Panc1 (cell line): ENCODE measurements at regions not wholly inside any gene's neighbourhood (a gene's known extent, or its start where the extent isn't known, plus 50 kb on each side); places are given as distances from the start of the nearest gene placed in this dataset.
"Not testable (repeated sequence)": the region's sequence is repeated elsewhere in the genome, so short reads cannot be mapped to it uniquely, and the experiment has no call there.

ENCODE experiments used
- ATAC-seq: fragments of 200-7000 bp; cut with Tn5 transposase; 2 replicates; pipeline ENCODE4 v1.9.1; 2020; ENCODE audit warnings: mild to moderate bottlenecking, moderate library complexity
- BruUV-seq: library from RNA; stranded (reverse); fragments of 400-500 nt; replicated peaks from 2 replicates; lab custom pipeline; 2021; lab: Mats Ljungman, UMichigan
- CTCF ChIA-PET: fragments of 300-600 bp; sonication (Branson Sonifier 250); formaldehyde crosslinking; loops from one replicate; lab custom pipeline; 2022; ENCODE audit warnings: antibody characterized with exemption; lab: Charles Lee
- POLR2A ChIA-PET: fragments of 300-600 bp; sonication (Branson Sonifier 250); formaldehyde crosslinking; loops from one replicate; lab custom pipeline; 2022; ENCODE audit warnings: antibody characterized with exemption; lab: Charles Lee
- DNase-seq: peaks from one replicate; pipeline ENCODE4 v3.0.0-alpha.2; 2010; ENCODE audit warnings: low read depth, low spot score
- H3K27ac ChIP-seq: 2 replicates; pipeline ENCODE4 v1.5.1; 2011; ENCODE audit warnings: mild to moderate bottlenecking, low read length, inconsistent platforms
- H3K27me3 ChIP-seq: fragments of 200-500 bp; sonication (Bioruptor generic); 2 replicates; pipeline ENCODE4 v1.6.0; 2014; ENCODE audit warnings: low read length, inconsistent platforms; ENCODE audit not compliant: control insufficient read depth, insufficient read depth
- H3K36me3 ChIP-seq: fragments of 200-500 bp; sonication (Bioruptor generic); 2 replicates; pipeline ENCODE4 v1.5.1; 2014; ENCODE audit warnings: inconsistent platforms, mild to moderate bottlenecking, low read length, moderate library complexity; ENCODE audit not compliant: control insufficient read depth, insufficient read depth
- H3K4me1 ChIP-seq: 2 replicates; pipeline ENCODE4 v1.5.1; 2011; ENCODE audit warnings: inconsistent platforms, mild to moderate bottlenecking, low read length, moderate library complexity; ENCODE audit not compliant: control insufficient read depth, insufficient read depth
- H3K4me3 ChIP-seq, 2 experiments: 2 replicates each; pipeline ENCODE4 v1.5.1; 2011 to 2012; ENCODE audit warnings: low read depth in 2 of 2, low read length in 2 of 2, mild to moderate bottlenecking in 2 of 2, inconsistent platforms in 1 of 2, moderate library complexity in 1 of 2
- H3K9me3 ChIP-seq: fragments of 200-500 bp; sonication (Bioruptor generic); 2 replicates; pipeline ENCODE4 v1.5.1; 2014; ENCODE audit warnings: low read depth, mild to moderate bottlenecking, inconsistent platforms, low read length, moderate library complexity; ENCODE audit not compliant: control insufficient read depth, insufficient read depth
- CTCF ChIP-seq: fragments of 450-650 bp; IDR thresholded peaks from 2 replicates; pipeline ENCODE4 v1.5.1; 2017; ENCODE audit warnings: mild to moderate bottlenecking
- POLR2AphosphoS5 ChIP-seq: IDR thresholded peaks from 2 replicates; pipeline ENCODE4 v1.6.1; 2012; ENCODE audit warnings: mild to moderate bottlenecking, low read depth, low read length, moderate library complexity
- SIN3A ChIP-seq: IDR thresholded peaks from 2 replicates; pipeline ENCODE4 v1.6.1; 2012; ENCODE audit warnings: low read depth, mild to moderate bottlenecking, low read length, moderate library complexity, borderline replicate concordance; ENCODE audit not compliant: insufficient read depth
- TCF7L2 ChIP-seq: IDR thresholded peaks from 2 replicates; pipeline ENCODE4 v1.6.1; 2011; ENCODE audit warnings: mild to moderate bottlenecking, low read depth, low read length, inconsistent platforms
- in situ Hi-C: cut with HindIII; loops from 2 replicates; pipeline ENCODE4 v1.10.0; 2016; ENCODE audit warnings: low sequenced_read_pairs, low pct_unique_long_range_greater_than_20kb
- intact Hi-C: fragments of 100-400 bp; cut with micrococcal nuclease; formaldehyde crosslinking; loops from one replicate; pipeline ENCODE4 v1.10.0; 2022; ENCODE audit not compliant: unreplicated experiment
- TF ChIP-seq, protein P1 (sequence below), 2 experiments: IDR thresholded peaks; 2 replicates each; pipeline ENCODE4 v1.6.1; 2011 to 2012; ENCODE audit warnings: low read depth in 2 of 2, control low read depth in 1 of 2, low read length in 1 of 2, mild to moderate bottlenecking in 1 of 2, moderate library complexity in 1 of 2; ENCODE audit not compliant: insufficient read depth in 1 of 2

- CTCF ChIA-PET, result interaction anchor here (0.6 to 1.6 kb wide), 2 partner anchors 9 to 99 kb away, joined by 3 to 7 read pairs; no protein-coding TSS in a partner anchor
- H3K4me1 ChIP-seq, result no peaks in the 10 kb centered on the region
- in situ Hi-C loops (no loop called here), intact Hi-C loops (no loop called here)
- POLR2A ChIA-PET, result no interaction called here
- no peaks in the 10 kb centered on the region for H3K27me3 ChIP-seq
- H3K27ac ChIP-seq, result no peak overlapping the region
- no TSS peak for BruUV-seq
- no peak for DNase-seq
- no peak for ATAC-seq
- H3K4me3 ChIP-seq, result no peak overlapping the region
- no peaks in the 10 kb centered on the region for H3K9me3 ChIP-seq
- no peaks in the 10 kb centered on the region for H3K36me3 ChIP-seq
- TF ChIP-seq, protein P1, sequence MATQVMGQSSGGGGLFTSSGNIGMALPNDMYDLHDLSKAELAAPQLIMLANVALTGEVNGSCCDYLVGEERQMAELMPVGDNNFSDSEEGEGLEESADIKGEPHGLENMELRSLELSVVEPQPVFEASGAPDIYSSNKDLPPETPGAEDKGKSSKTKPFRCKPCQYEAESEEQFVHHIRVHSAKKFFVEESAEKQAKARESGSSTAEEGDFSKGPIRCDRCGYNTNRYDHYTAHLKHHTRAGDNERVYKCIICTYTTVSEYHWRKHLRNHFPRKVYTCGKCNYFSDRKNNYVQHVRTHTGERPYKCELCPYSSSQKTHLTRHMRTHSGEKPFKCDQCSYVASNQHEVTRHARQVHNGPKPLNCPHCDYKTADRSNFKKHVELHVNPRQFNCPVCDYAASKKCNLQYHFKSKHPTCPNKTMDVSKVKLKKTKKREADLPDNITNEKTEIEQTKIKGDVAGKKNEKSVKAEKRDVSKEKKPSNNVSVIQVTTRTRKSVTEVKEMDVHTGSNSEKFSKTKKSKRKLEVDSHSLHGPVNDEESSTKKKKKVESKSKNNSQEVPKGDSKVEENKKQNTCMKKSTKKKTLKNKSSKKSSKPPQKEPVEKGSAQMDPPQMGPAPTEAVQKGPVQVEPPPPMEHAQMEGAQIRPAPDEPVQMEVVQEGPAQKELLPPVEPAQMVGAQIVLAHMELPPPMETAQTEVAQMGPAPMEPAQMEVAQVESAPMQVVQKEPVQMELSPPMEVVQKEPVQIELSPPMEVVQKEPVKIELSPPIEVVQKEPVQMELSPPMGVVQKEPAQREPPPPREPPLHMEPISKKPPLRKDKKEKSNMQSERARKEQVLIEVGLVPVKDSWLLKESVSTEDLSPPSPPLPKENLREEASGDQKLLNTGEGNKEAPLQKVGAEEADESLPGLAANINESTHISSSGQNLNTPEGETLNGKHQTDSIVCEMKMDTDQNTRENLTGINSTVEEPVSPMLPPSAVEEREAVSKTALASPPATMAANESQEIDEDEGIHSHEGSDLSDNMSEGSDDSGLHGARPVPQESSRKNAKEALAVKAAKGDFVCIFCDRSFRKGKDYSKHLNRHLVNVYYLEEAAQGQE (IDR thresholded peaks at IDR 0.05; ENCODE audit: insufficient read depth in 1 of 2, low read depth in 2 of 2, low read length in 1 of 2), result no peak
- TF ChIP-seq POLR2AphosphoS5 (no peak), CTCF (no peak), SIN3A (no peak), TCF7L2 (no peak)
These were observed 54.1 kb upstream of the PSAP start for GRCh38 chr10:71905164-71905563.

GRCh38 chr10:71903636-71904250, 52.7 kb upstream of the PSAP start:
- ATAC-seq, in situ Hi-C loops, BruUV-seq, POLR2A ChIA-PET, H3K9me3 ChIP-seq, H3K27ac ChIP-seq, H3K4me1 ChIP-seq, H3K36me3 ChIP-seq, H3K27me3 ChIP-seq, intact Hi-C loops, DNase-seq, H3K4me3 ChIP-seq, CTCF ChIA-PET: not testable (repeated sequence)

- Histone ChIP-seq H3K27me3 (no peaks in the 10 kb centered on the region), H3K9me3 (no peaks in the 10 kb centered on the region), H3K4me1 (no peaks in the 10 kb centered on the region), H3K36me3 (no peaks in the 10 kb centered on the region), H3K27ac (no peak overlapping the region), H3K4me3 (no peak overlapping the region)
- in situ Hi-C loops, result no loop called here
- CTCF ChIA-PET, result no interaction called here
- no TSS peak for BruUV-seq
- TF ChIP-seq TCF7L2, result no peak
- TF ChIP-seq, protein P1 (IDR thresholded peaks at IDR 0.05; ENCODE audit: insufficient read depth in 1 of 2, low read depth in 2 of 2, low read length in 1 of 2), result no peak
- TF ChIP-seq SIN3A, result no peak
- no peak for TF ChIP-seq POLR2AphosphoS5
- no peak for TF ChIP-seq CTCF
- DNase-seq (no peak), ATAC-seq (no peak)
- intact Hi-C loops, result no loop called here
- POLR2A ChIA-PET, result no interaction called here
These were observed 51.3 kb upstream of the PSAP start for GRCh38 chr10:71902351-71902750.
